Gastrocnemius medialis (tissue), 4 donors: ENCODE measurements at regions not wholly inside any gene's neighbourhood (a gene's known extent, or its start where the extent isn't known, plus 50 kb on each side); places are given as distances from the start of the nearest gene placed in this dataset.

Experiments
- POLR2A ChIP-seq, 2 donors: fragments of 450-650 bp; IDR thresholded peaks; one replicate each; pipeline ENCODE4 v1.6.1; 2017; ENCODE audit warnings: antibody characterized with exemption in 2 of 2, mild to moderate bottlenecking in 2 of 2, moderate library complexity in 2 of 2
- TF ChIP-seq, protein P1 (sequence below), 5 experiments: fragments of 450-650 bp in 3 of 5; fragments of 200-600 bp in 2 of 5; sonication (generic) in 2 of 5; IDR thresholded peaks in 4 of 5; conservative IDR thresholded peaks in 1 of 5; 1 replicate in 4 of 5; 2 replicates in 1 of 5; pipeline ENCODE4 v1.5.1; 2016 to 2019; ENCODE audit warnings: antibody characterized with exemption in 5 of 5, mild to moderate bottlenecking in 3 of 5, moderate library complexity in 3 of 5

DNA sequence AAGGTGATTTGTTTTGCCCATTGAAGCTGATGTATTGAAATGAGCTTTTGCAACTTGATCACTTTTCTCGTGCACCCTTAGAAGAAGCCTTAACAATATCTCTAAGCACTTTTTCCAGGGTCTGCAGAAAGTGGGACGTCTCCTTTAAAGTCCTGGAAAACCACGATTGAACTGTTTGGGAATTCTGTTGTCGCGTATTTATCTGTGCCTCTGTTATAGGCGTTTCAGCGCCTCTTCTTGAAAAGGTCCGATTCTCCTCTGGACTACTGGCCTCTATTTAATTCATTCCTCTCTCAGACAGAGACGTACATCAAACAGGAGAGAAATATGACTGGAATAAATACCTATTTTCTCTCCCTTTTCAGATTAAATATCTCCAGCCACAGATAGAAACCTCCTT is 262.4 kb upstream of the PSMD7 start:
- no peak for TF ChIP-seq POLR2A (IDR thresholded peaks at IDR 0.05)
- TF ChIP-seq, protein P1, sequence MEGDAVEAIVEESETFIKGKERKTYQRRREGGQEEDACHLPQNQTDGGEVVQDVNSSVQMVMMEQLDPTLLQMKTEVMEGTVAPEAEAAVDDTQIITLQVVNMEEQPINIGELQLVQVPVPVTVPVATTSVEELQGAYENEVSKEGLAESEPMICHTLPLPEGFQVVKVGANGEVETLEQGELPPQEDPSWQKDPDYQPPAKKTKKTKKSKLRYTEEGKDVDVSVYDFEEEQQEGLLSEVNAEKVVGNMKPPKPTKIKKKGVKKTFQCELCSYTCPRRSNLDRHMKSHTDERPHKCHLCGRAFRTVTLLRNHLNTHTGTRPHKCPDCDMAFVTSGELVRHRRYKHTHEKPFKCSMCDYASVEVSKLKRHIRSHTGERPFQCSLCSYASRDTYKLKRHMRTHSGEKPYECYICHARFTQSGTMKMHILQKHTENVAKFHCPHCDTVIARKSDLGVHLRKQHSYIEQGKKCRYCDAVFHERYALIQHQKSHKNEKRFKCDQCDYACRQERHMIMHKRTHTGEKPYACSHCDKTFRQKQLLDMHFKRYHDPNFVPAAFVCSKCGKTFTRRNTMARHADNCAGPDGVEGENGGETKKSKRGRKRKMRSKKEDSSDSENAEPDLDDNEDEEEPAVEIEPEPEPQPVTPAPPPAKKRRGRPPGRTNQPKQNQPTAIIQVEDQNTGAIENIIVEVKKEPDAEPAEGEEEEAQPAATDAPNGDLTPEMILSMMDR (IDR thresholded peaks at IDR 0.05 in 4 of 5, conservative IDR thresholded peaks at IDR 0.05 in 1 of 5): no peak
